ENCODE measurements at regions not wholly inside any gene's neighbourhood (a gene's known extent, or its start where the extent isn't known, plus 50 kb on each side); places are given as distances from the start of the nearest gene placed in this dataset.

GRCh38 chr5:45105491-45105994 is 296.8 kb downstream of the MRPS30 start:
- TF ChIP-seq CTCF (IDR thresholded peaks at IDR 0.05), result no peak
- no peak for TF ChIP-seq POLR2A (IDR thresholded peaks at IDR 0.05)

Measured in heart left ventricle (tissue), 13 donors.